ENCODE measurements at regions not wholly inside any gene's neighbourhood (a gene's known extent, or its start where the extent isn't known, plus 50 kb on each side); places are given as distances from the start of the nearest gene placed in this dataset.
"Not testable (repeated sequence)": the region's sequence is repeated elsewhere in the genome, so short reads cannot be mapped to it uniquely, and the experiment has no call there.

GRCh38 chr15:23750179-23750578 is 63.1 kb upstream of the NDN start:
- Histone ChIP-seq H3K9ac (ENCODE audit: low read depth in 1 of 3, low read length in 3 of 3) (no peak overlapping the region), H3K4me3 (ENCODE audit: low read length in 3 of 3) (no peak overlapping the region), H3K4me1 (ENCODE audit: control insufficient read depth in 3 of 3, insufficient read depth in 3 of 3, low read length in 3 of 3) (no peaks in the 10 kb centered on the region), H3K27me3 (ENCODE audit: control insufficient read depth in 3 of 3, insufficient read depth in 3 of 3, low read length in 3 of 3) (no peaks in the 10 kb centered on the region), H3K9me3 (ENCODE audit: control insufficient read depth in 3 of 3, low read length in 3 of 3) (no peaks in the 10 kb centered on the region), H3K36me3 (ENCODE audit: control insufficient read depth in 3 of 3, insufficient read depth in 3 of 3, low read length in 3 of 3) (no peaks in the 10 kb centered on the region), H3K27ac (ENCODE audit: low read depth, low read length) (no peak overlapping the region)

DNA sequence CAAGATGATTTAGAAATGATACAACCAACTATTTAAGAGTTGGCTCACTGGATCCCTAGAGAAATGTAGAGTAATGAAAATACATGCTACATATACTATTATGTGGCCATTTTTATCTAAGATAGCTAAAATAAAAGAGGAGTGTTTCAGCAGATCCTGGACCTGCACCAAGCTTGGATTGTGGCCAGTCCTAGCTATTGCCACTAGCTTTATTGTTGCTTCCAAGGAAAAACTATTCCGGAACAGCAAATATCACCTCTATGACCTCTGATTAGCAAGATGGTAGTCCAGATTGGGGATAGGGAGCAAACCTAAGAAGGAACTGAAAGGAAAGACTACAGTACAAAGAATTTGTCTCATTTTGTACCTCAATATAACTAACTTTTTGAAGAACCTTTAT is 63.7 kb upstream of the NDN start:
- Histone ChIP-seq H3K4me1 (ENCODE audit: control insufficient read depth in 3 of 3, insufficient read depth in 3 of 3, low read length in 3 of 3) (no peaks in the 10 kb centered on the region), H3K27me3 (ENCODE audit: control insufficient read depth in 3 of 3, insufficient read depth in 3 of 3, low read length in 3 of 3) (no peaks in the 10 kb centered on the region), H3K36me3 (ENCODE audit: control insufficient read depth in 3 of 3, insufficient read depth in 3 of 3, low read length in 3 of 3) (no peaks in the 10 kb centered on the region), H3K9me3 (ENCODE audit: control insufficient read depth in 3 of 3, low read length in 3 of 3) (no peaks in the 10 kb centered on the region), H3K9ac (ENCODE audit: low read depth in 1 of 3, low read length in 3 of 3) (no peak overlapping the region), H3K4me3 (ENCODE audit: low read length in 3 of 3) (no peak overlapping the region), H3K27ac (ENCODE audit: low read depth, low read length) (no peak overlapping the region)

DNA sequence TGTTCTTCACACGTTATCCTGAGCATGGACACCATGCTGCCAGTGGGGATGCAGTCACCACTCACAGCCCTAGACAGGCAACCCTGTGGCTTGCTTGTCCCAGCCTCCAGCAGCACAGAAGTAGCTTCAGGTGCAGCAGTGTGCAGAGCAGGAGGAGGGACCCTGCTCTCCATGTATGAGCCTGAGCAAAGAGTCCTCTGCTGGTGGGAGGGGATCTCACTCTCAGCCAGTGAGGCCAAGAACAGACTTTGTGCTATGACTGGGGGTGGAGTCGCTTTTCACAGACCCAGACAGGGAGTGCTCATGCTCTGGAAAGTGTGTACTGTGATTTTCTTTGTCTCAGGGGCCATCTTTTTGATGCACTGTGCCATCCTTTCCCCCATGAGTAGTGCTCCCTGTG is 66.1 kb upstream of the NDN start:
- Histone ChIP-seq H3K36me3 (ENCODE audit: control insufficient read depth in 3 of 3, insufficient read depth in 3 of 3, low read length in 3 of 3) (no peaks in the 10 kb centered on the region), H3K27ac (ENCODE audit: low read depth, low read length) (no peak overlapping the region), H3K9me3 (ENCODE audit: control insufficient read depth in 3 of 3, low read length in 3 of 3) (no peaks in the 10 kb centered on the region), H3K4me3 (ENCODE audit: low read length in 3 of 3) (no peak overlapping the region), H3K4me1 (ENCODE audit: control insufficient read depth in 3 of 3, insufficient read depth in 3 of 3, low read length in 3 of 3) (no peaks in the 10 kb centered on the region), H3K27me3 (ENCODE audit: control insufficient read depth in 3 of 3, insufficient read depth in 3 of 3, low read length in 3 of 3) (no peaks in the 10 kb centered on the region), H3K9ac (ENCODE audit: low read depth in 1 of 3, low read length in 3 of 3) (no peak overlapping the region)

- Histone ChIP-seq H3K9me3 (ENCODE audit: control insufficient read depth in 3 of 3, low read length in 3 of 3) (no peaks in the 10 kb centered on the region), H3K27ac (ENCODE audit: low read depth, low read length) (no peak overlapping the region), H3K27me3 (ENCODE audit: control insufficient read depth in 3 of 3, insufficient read depth in 3 of 3, low read length in 3 of 3) (no peaks in the 10 kb centered on the region), H3K9ac (ENCODE audit: low read depth in 1 of 3, low read length in 3 of 3) (no peak overlapping the region), H3K4me1 (ENCODE audit: control insufficient read depth in 3 of 3, insufficient read depth in 3 of 3, low read length in 3 of 3) (no peaks in the 10 kb centered on the region), H3K4me3 (ENCODE audit: low read length in 3 of 3) (no peak overlapping the region), H3K36me3 (ENCODE audit: control insufficient read depth in 3 of 3, insufficient read depth in 3 of 3, low read length in 3 of 3) (no peaks in the 10 kb centered on the region)
Measured at GRCh38 chr15:23758891-23759290, 71.8 kb upstream of the NDN start.

GRCh38 chr15:23760024-23760423 is 72.9 kb upstream of the NDN start:
- Histone ChIP-seq H3K27ac (ENCODE audit: low read depth, low read length) (no peak overlapping the region), H3K9me3 (ENCODE audit: control insufficient read depth in 3 of 3, low read length in 3 of 3) (no peaks in the 10 kb centered on the region), H3K4me3 (ENCODE audit: low read length in 3 of 3) (no peak overlapping the region), H3K27me3 (ENCODE audit: control insufficient read depth in 3 of 3, insufficient read depth in 3 of 3, low read length in 3 of 3) (no peaks in the 10 kb centered on the region), H3K9ac (ENCODE audit: low read depth in 1 of 3, low read length in 3 of 3) (no peak overlapping the region), H3K36me3 (ENCODE audit: control insufficient read depth in 3 of 3, insufficient read depth in 3 of 3, low read length in 3 of 3) (no peaks in the 10 kb centered on the region), H3K4me1 (ENCODE audit: control insufficient read depth in 3 of 3, insufficient read depth in 3 of 3, low read length in 3 of 3) (no peaks in the 10 kb centered on the region)

- Histone ChIP-seq H3K36me3 (ENCODE audit: control insufficient read depth in 3 of 3, insufficient read depth in 3 of 3, low read length in 3 of 3) (no peaks in the 10 kb centered on the region), H3K9ac (ENCODE audit: low read depth in 1 of 3, low read length in 3 of 3) (no peak overlapping the region), H3K9me3 (ENCODE audit: control insufficient read depth in 3 of 3, low read length in 3 of 3) (no peaks in the 10 kb centered on the region), H3K4me1 (ENCODE audit: control insufficient read depth in 3 of 3, insufficient read depth in 3 of 3, low read length in 3 of 3) (no peaks in the 10 kb centered on the region), H3K27me3 (ENCODE audit: control insufficient read depth in 3 of 3, insufficient read depth in 3 of 3, low read length in 3 of 3) (no peaks in the 10 kb centered on the region), H3K4me3 (ENCODE audit: low read length in 3 of 3) (no peak overlapping the region), H3K27ac (ENCODE audit: low read depth, low read length) (no peak overlapping the region)
Measured at GRCh38 chr15:23761386-23761785, 74.3 kb upstream of the NDN start.

- no peaks in the 10 kb centered on the region for H3K9me3 ChIP-seq (ENCODE audit: control insufficient read depth in 3 of 3, low read length in 3 of 3)
- no peak overlapping the region for H3K9ac ChIP-seq (ENCODE audit: low read depth in 1 of 3, low read length in 3 of 3)
- no peaks in the 10 kb centered on the region for H3K36me3 ChIP-seq (ENCODE audit: control insufficient read depth in 3 of 3, insufficient read depth in 3 of 3, low read length in 3 of 3)
- no peak overlapping the region for H3K27ac ChIP-seq (ENCODE audit: low read depth, low read length)
- no peaks in the 10 kb centered on the region for H3K4me1 ChIP-seq (ENCODE audit: control insufficient read depth in 3 of 3, insufficient read depth in 3 of 3, low read length in 3 of 3)
- no peak overlapping the region for H3K4me3 ChIP-seq (ENCODE audit: low read length in 3 of 3)
- H3K27me3 ChIP-seq (ENCODE audit: control insufficient read depth in 3 of 3, insufficient read depth in 3 of 3, low read length in 3 of 3), result no peaks in the 10 kb centered on the region
Measured at GRCh38 chr15:23762026-23762425, 74.9 kb upstream of the NDN start.

- Histone ChIP-seq H3K4me1 (ENCODE audit: control insufficient read depth in 3 of 3, insufficient read depth in 3 of 3, low read length in 3 of 3) (no peaks in the 10 kb centered on the region), H3K27me3 (ENCODE audit: control insufficient read depth in 3 of 3, insufficient read depth in 3 of 3, low read length in 3 of 3) (no peaks in the 10 kb centered on the region), H3K27ac (ENCODE audit: low read depth, low read length) (no peak overlapping the region)
Measured at GRCh38 chr15:23763021-23763420, 75.9 kb upstream of the NDN start.

DNA sequence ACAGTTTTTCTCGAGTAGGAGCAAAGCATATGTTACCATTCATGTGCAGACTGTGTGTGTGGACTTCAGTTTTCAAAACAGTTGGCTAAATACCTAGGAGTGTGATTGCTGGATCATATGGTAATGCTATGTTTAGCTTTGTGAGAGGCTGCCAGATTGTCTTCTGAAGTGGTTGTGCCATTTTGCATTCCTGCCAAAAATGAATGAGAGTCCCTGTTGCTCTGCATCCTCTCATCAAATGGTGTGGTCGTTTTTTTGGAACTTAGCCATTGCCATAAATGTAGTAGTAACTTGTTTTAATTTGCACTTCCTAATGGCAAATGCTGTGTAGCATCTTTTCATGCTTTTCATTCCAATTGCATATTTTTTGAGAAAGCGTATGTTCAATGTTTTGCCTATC is 77.2 kb upstream of the NDN start:
- Histone ChIP-seq H3K4me1 (ENCODE audit: control insufficient read depth in 3 of 3, insufficient read depth in 3 of 3, low read length in 3 of 3) (no peaks in the 10 kb centered on the region), H3K9ac (ENCODE audit: low read depth in 1 of 3, low read length in 3 of 3) (no peak overlapping the region), H3K36me3 (ENCODE audit: control insufficient read depth in 3 of 3, insufficient read depth in 3 of 3, low read length in 3 of 3) (no peaks in the 10 kb centered on the region), H3K4me3 (ENCODE audit: low read length in 3 of 3) (no peak overlapping the region), H3K27me3 (ENCODE audit: control insufficient read depth in 3 of 3, insufficient read depth in 3 of 3, low read length in 3 of 3) (no peaks in the 10 kb centered on the region), H3K27ac (ENCODE audit: low read depth, low read length) (no peak overlapping the region), H3K9me3 (ENCODE audit: control insufficient read depth in 3 of 3, low read length in 3 of 3) (no peaks in the 10 kb centered on the region)

More at GRCh38 chr15:23763021-23763420, 75.9 kb upstream of the NDN start:
- Histone ChIP-seq H3K9ac (ENCODE audit: low read depth in 1 of 3, low read length in 3 of 3) (no peak overlapping the region), H3K4me3 (ENCODE audit: low read length in 3 of 3) (no peak overlapping the region), H3K36me3 (ENCODE audit: control insufficient read depth in 3 of 3, insufficient read depth in 3 of 3, low read length in 3 of 3) (no peaks in the 10 kb centered on the region), H3K9me3 (ENCODE audit: control insufficient read depth in 3 of 3, low read length in 3 of 3) (no peaks in the 10 kb centered on the region)

DNA sequence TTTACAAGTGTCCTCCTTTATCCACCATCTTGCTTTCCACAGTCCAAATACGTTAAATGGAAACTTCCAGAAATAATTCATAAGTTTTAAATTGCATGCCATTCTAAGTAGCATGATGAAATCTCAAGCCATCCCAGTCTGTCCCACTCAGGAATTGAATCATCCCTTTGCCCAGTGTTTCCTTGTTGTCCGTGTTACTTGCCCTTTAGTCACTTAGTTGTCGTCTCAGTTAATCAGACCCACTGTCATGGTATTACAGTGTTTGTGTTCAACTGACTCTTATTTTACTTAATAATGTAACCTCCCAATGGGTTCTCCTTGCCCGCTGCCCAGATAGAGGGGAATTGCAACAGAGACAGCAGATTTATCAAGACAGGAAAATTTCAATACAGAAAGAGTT is 77.6 kb upstream of the NDN start:
- Histone ChIP-seq H3K27me3 (ENCODE audit: control insufficient read depth in 3 of 3, insufficient read depth in 3 of 3, low read length in 3 of 3) (no peaks in the 10 kb centered on the region), H3K36me3 (ENCODE audit: control insufficient read depth in 3 of 3, insufficient read depth in 3 of 3, low read length in 3 of 3) (no peaks in the 10 kb centered on the region), H3K27ac (ENCODE audit: low read depth, low read length) (no peak overlapping the region), H3K4me1 (ENCODE audit: control insufficient read depth in 3 of 3, insufficient read depth in 3 of 3, low read length in 3 of 3) (no peaks in the 10 kb centered on the region), H3K9ac (ENCODE audit: low read depth in 1 of 3, low read length in 3 of 3) (no peak overlapping the region), H3K4me3 (ENCODE audit: low read length in 3 of 3) (no peak overlapping the region), H3K9me3 (ENCODE audit: control insufficient read depth in 3 of 3, low read length in 3 of 3) (no peaks in the 10 kb centered on the region)

DNA sequence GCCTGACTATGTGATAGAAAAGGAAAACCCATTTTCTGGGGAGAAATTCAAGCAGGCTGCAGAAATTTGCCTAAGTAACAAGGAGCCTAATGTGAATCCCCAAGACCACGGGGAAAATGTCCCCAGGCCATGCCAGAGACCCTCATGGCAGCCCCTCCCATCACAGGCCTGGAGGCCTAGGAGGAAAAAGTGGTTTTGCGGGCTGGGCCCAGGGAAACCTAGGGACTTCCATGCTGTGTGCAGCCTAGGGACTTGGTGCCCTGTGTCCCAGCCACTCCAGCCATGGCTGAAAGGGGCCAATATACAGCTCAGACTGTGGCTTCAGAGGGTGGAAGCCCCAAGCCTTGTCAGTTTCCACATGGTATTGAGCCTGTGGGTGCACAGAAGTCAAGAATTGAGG is 79.7 kb upstream of the NDN start:
- H3K4me1 ChIP-seq (ENCODE audit: control insufficient read depth in 3 of 3, insufficient read depth in 3 of 3, low read length in 3 of 3); H3K27ac ChIP-seq (ENCODE audit: low read depth, low read length); H3K9me3 ChIP-seq (ENCODE audit: control insufficient read depth in 3 of 3, low read length in 3 of 3); H3K27me3 ChIP-seq (ENCODE audit: control insufficient read depth in 3 of 3, insufficient read depth in 3 of 3, low read length in 3 of 3); H3K9ac ChIP-seq (ENCODE audit: low read depth in 1 of 3, low read length in 3 of 3); H3K36me3 ChIP-seq (ENCODE audit: control insufficient read depth in 3 of 3, insufficient read depth in 3 of 3, low read length in 3 of 3); H3K4me3 ChIP-seq (ENCODE audit: low read length in 3 of 3): not testable (repeated sequence)

Data from skeletal muscle tissue (tissue), 3 donors.